ENCODE measurements at regions not wholly inside any gene's neighbourhood (a gene's known extent, or its start where the extent isn't known, plus 50 kb on each side); places are given as distances from the start of the nearest gene placed in this dataset.

DNA sequence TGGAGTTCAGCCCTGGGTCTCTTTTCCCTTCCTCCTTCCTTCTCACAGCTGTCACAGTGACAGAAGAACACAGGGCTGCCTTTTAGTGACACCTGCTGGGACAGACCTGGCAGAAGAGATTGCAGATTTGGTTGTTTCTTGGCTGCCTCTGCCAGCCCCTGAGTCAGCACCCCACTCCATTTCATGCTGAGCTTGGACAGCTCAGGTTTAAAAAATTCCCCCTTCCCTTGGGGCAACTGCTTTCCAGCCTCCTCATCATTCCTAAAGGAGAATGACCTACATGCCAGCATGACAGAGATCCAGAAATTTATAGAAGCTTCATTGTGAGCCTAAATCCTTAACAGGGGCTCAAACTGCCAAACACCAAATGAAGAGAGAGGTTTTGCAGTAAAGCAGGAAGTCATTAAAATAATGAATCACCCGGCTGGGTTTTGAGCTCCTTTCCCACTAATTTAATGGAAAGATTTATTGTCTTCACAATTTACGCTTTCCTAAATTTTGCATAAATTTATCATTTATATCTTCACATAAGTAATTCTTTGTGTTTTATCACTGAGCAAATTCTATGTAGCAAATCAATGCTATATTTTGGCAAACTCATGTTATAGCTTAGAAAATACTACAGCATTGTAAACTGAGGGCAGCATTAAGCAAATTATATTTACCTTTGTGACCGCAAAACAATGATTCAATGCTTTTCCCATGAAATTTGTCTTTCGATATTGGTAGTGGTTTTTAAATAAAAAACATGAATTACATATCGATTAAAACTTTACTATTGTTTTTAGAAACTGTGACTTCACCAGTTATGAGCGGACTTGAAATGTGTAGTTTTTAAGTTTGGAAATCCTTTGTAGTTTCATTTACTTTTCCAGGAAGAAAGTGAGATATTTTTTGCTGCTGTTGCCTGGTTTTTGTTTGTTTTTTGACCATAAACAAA, 399.5 kb upstream of the ANKRD30A start:
- TF ChIP-seq CTCF (IDR thresholded peaks at IDR 0.05) (peak in 9 of 12 donors; percentile 8 to 48 (median 32)), POLR2A (IDR thresholded peaks at IDR 0.05) (no peak)
- no peaks in the 10 kb centered on the region for H3K9me3 ChIP-seq
- WGBS, 4 donors: 81 to 85% (median 83%) methylated on average over 6 of the region's 6 CpGs
- H3K4me1 ChIP-seq: no peaks in the 10 kb centered on the region
- no peaks in the 10 kb centered on the region for H3K27me3 ChIP-seq
- H3K27ac ChIP-seq: no peak overlapping the region
- ATAC-seq (peak in 3 of 4 donors; percentile 69 to 91 (median 78)), DNase-seq (peak in 3 of 5 donors; percentile 11 to 50 (median 28))
- H3K36me3 ChIP-seq: no peaks in the 10 kb centered on the region
- H3K4me3 ChIP-seq: no peak overlapping the region
- intact Hi-C loops (cut with DNase I): loop anchor here in 3 of 10 donors (5.0 kb wide), 2 partner anchors 1084 to 1089 kb away; partner anchors contain the start of gene FZD8 (in 1 of the 3)

GRCh38 chr10:36722777-36723176, 402.6 kb upstream of the ANKRD30A start:
- Histone ChIP-seq H3K4me1 (no peaks in the 10 kb centered on the region), H3K4me3 (no peak overlapping the region), H3K27ac (no peak overlapping the region), H3K36me3 (no peaks in the 10 kb centered on the region), H3K9me3 (no peaks in the 10 kb centered on the region), H3K27me3 (no peaks in the 10 kb centered on the region)
- WGBS, 4 donors: 86 to 98% (median 96%) methylated on average over 9 of the region's 9 CpGs
- ATAC-seq: no peak
- DNase-seq: no peak
- TF ChIP-seq POLR2A (IDR thresholded peaks at IDR 0.05) (no peak), CTCF (IDR thresholded peaks at IDR 0.05) (no peak)
- intact Hi-C loops (cut with DNase I): no loop called here

DNA sequence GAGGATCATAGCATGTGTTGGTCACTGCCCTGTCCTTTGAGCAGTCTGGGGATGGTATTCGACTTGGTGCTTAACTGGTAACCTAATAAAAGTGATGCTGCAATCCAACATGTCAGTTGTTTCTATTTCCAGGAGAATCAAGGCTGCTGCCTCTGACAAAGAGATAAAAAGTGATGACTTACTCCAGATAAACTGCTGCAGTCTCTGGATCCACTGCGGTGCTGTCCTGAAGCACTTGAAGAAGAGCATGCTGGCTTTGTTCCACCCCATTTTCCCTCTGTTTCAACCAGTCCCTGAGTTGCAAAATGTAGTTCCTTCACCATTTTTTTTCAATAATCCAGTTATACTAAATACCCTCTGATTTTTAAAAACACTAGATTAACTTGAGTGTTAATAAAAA, 403.5 kb upstream of the ANKRD30A start:
- H3K27ac ChIP-seq: no peak overlapping the region

More for the DNA sequence above, 403.5 kb upstream of the ANKRD30A start:
- Histone ChIP-seq H3K4me3 (no peak overlapping the region), H3K27me3 (no peaks in the 10 kb centered on the region), H3K9me3 (no peaks in the 10 kb centered on the region), H3K36me3 (no peaks in the 10 kb centered on the region), H3K4me1 (no peaks in the 10 kb centered on the region)
- WGBS, 4 donors: 29 to 37% (median 32%) methylated on average over 2 of the region's 2 CpGs
- DNase-seq (no peak), ATAC-seq (no peak)
- intact Hi-C loops (cut with DNase I): no loop called here
- TF ChIP-seq POLR2A (IDR thresholded peaks at IDR 0.05): no peak
- TF ChIP-seq CTCF (IDR thresholded peaks at IDR 0.05): no peak
